Adrenal gland (tissue), 9 donors: ENCODE measurements at regions not wholly inside any gene's neighbourhood (a gene's known extent, or its start where the extent isn't known, plus 50 kb on each side); places are given as distances from the start of the nearest gene placed in this dataset.
"Not testable (repeated sequence)": the region's sequence is repeated elsewhere in the genome, so short reads cannot be mapped to it uniquely, and the experiment has no call there.

Experiments used
- DNase-seq, 7 donors: peaks; one replicate each; pipeline ENCODE4 v3.0.0-alpha.2; 2019 to 2020
- H3K27ac ChIP-seq, 5 donors: fragments of 200-600 bp; sonication (generic) in 4 of 5; 1 replicate in 3 of 5; 2 replicates in 2 of 5; pipeline versions ENCODE4 v1.5.1 to v1.8.0; 2016 to 2020; ENCODE audit warnings: mild to moderate bottlenecking in 1 of 5
- H3K27me3 ChIP-seq: fragments of 200-600 bp; 2 replicates; pipeline ENCODE4 v1.8.0; 2021
- H3K36me3 ChIP-seq, 2 donors: fragments of 200-600 bp; replicated peaks in 1 of 2; 1 replicate in 1 of 2; 2 replicates in 1 of 2; pipeline versions ENCODE4 v1.5.1 to v1.8.0; 2018 to 2022
- H3K4me1 ChIP-seq, 2 donors: fragments of 200-600 bp; replicated peaks in 1 of 2; 1 replicate in 1 of 2; 2 replicates in 1 of 2; pipeline versions ENCODE4 v1.5.1 to v1.8.0; 2018 to 2021
- H3K4me3 ChIP-seq, 4 donors: fragments of 200-600 bp; sonication (generic) in 3 of 4; one replicate each; pipeline ENCODE4 v1.5.1; 2016 to 2018
- H3K9me3 ChIP-seq, 3 donors: fragments of 200-600 bp; sonication (generic) in 1 of 3; replicated peaks in 1 of 3; 1 replicate in 2 of 3; 2 replicates in 1 of 3; pipeline versions ENCODE4 v1.5.1 to v1.8.0; 2016 to 2021
- POLR2A ChIP-seq, 2 donors: fragments of 450-650 bp; IDR thresholded peaks; one replicate each; pipeline ENCODE4 v1.6.1; 2017; ENCODE audit warnings: antibody characterized with exemption in 2 of 2, mild to moderate bottlenecking in 2 of 2, moderate library complexity in 1 of 2
- WGBS, 4 donors: extraction: QIAGEN DNeasy Blood & Tissue Kit in 2 of 4; methylation state at CpG; one replicate each; pipeline versions ENCODE4 v1.1.5 to v1.1.7; 2013 to 2017; 5-methylcytosine and 5-hydroxymethylcytosine counted together
- intact Hi-C, 2 donors: fragments of 100-400 bp; cut with DNase I; formaldehyde crosslinking; loops; one replicate each; pipeline versions ENCODE4 v1.14.1 to v1.15.0; 2022 to 2023
- TF ChIP-seq, protein P1 (sequence below), 6 experiments: fragments of 450-650 bp in 4 of 6; fragments of 200-600 bp in 2 of 6; sonication (generic) in 1 of 6; IDR thresholded peaks; 1 replicate in 5 of 6; 2 replicates in 1 of 6; pipeline versions ENCODE4 v1.5.1 to v1.8.0; 2016 to 2021; ENCODE audit warnings: antibody characterized with exemption in 6 of 6, mild to moderate bottlenecking in 2 of 6, moderate library complexity in 1 of 6
- donor health status: healthy with polysubstance abuse.
- donor health status: Bipolar disorder and iron deficiency.
- donor health status: DM: yes; HTN: yes; CAD: no.
- donor health status: DM: no; HTN: no; CAD: no.
- donor health status: DM: no; HTN: no; CAD: no.

DNA sequence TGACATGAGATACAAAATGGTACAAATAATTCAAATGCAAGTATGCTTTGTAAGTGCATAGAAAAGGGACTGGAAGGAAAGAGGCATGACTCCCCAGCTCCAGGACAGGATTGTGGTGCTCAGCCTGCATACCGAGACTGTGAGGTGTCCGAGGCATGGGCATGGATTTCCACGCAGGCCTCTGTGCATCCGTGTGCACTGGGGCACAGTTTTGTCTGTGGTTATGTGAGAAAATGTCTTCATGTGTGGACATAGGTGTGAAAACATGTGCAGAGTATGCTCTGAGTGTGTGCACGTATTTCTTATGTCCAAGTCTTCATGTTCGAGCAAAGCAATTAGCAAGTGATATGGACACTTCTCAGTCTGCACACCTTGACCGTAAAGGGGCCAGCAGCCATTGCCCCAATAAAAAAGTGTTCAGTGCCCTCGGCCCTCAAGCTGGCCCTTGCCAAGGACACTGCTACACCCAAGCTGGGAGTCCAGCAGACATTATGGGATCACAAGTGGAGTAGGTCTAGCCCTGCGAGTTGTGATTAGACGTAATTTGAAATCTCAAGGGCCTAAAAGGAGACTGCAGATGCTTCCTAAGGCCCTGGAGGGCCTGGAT, 120.7 kb downstream of the CYP26B1 start:
- intact Hi-C loops, result no loop called here
- no peaks in the 10 kb centered on the region for H3K27me3 ChIP-seq
- no peak overlapping the region for H3K27ac ChIP-seq
- H3K4me1 ChIP-seq, result no peaks in the 10 kb centered on the region
- H3K4me3 ChIP-seq, result no peak overlapping the region
- H3K36me3 ChIP-seq, result no peaks in the 10 kb centered on the region
- TF ChIP-seq, protein P1, sequence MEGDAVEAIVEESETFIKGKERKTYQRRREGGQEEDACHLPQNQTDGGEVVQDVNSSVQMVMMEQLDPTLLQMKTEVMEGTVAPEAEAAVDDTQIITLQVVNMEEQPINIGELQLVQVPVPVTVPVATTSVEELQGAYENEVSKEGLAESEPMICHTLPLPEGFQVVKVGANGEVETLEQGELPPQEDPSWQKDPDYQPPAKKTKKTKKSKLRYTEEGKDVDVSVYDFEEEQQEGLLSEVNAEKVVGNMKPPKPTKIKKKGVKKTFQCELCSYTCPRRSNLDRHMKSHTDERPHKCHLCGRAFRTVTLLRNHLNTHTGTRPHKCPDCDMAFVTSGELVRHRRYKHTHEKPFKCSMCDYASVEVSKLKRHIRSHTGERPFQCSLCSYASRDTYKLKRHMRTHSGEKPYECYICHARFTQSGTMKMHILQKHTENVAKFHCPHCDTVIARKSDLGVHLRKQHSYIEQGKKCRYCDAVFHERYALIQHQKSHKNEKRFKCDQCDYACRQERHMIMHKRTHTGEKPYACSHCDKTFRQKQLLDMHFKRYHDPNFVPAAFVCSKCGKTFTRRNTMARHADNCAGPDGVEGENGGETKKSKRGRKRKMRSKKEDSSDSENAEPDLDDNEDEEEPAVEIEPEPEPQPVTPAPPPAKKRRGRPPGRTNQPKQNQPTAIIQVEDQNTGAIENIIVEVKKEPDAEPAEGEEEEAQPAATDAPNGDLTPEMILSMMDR (IDR thresholded peaks at IDR 0.05), result no peak
- TF ChIP-seq POLR2A (IDR thresholded peaks at IDR 0.05), result no peak
- DNase-seq, result peak in 2 of 7 donors; percentile 2 to 7
- no peaks in the 10 kb centered on the region for H3K9me3 ChIP-seq
- 81 to 94% (median 84%) methylated on average over 9 to 10 of the region's 10 CpGs for WGBS, 4 donors

GRCh38 chr2:72024451-72025175, 123.0 kb downstream of the CYP26B1 start:
- Histone ChIP-seq H3K4me1 (no peaks in the 10 kb centered on the region), H3K27me3 (no peaks in the 10 kb centered on the region), H3K4me3 (no peak overlapping the region), H3K27ac (no peak overlapping the region), H3K36me3 (no peaks in the 10 kb centered on the region), H3K9me3 (no peaks in the 10 kb centered on the region)
- 83 to 86% (median 85%) methylated on average over 16 of the region's 16 CpGs for WGBS, 4 donors
- intact Hi-C loops, result no loop called here
- TF ChIP-seq, protein P1 (IDR thresholded peaks at IDR 0.05), result no peak
- no peak for TF ChIP-seq POLR2A (IDR thresholded peaks at IDR 0.05)
- DNase-seq, result peak in 3 of 7 donors; percentile 10 to 24 (median 11)

DNA sequence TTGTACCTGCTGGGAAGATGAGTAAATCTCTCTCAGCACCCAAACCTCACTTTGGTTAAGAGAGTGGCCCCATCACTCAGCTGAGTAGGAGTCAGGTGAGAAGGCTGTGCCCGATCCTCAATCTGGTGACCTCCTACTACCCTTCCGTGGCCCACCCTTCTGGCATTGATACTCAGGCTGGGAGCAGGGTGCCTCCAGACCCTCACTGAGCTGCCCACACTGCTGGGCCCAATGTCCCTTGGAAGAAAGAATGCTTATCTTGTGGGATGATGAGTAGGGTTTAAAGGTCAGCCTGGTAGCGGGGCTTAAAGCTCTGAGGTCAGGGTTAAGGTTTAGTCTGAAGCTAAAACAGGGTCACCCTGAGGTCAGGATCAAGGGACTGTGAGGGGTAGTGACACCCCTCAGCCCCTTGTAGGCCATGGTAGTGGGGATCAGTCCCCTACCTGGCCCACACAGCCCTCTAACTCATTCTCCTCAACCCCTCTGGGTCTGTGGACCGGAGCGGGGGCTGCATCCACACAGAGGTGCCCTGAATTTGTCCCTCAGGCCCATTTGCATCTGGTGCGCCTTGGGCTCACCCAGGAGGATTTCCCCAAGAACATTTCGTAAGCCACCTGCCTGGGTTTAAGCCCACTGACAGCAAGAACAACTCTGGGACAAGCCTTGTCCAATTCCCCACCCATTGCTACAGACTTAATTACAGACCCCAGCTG, 123.8 kb downstream of the CYP26B1 start:
- WGBS, 4 donors, result 86 to 93% (median 89%) methylated on average over 5 to 7 of the region's 7 CpGs
- no peaks in the 10 kb centered on the region for H3K9me3 ChIP-seq
- TF ChIP-seq POLR2A (IDR thresholded peaks at IDR 0.05), result no peak
- TF ChIP-seq, protein P1 (IDR thresholded peaks at IDR 0.05), result no peak
- no peak overlapping the region for H3K4me3 ChIP-seq
- no peaks in the 10 kb centered on the region for H3K4me1 ChIP-seq
- no peak overlapping the region for H3K27ac ChIP-seq
- no peaks in the 10 kb centered on the region for H3K36me3 ChIP-seq
- no peaks in the 10 kb centered on the region for H3K27me3 ChIP-seq
- intact Hi-C loops, result no loop called here
- DNase-seq, result peak in 3 of 7 donors; percentile 3 to 29 (median 11)

DNA sequence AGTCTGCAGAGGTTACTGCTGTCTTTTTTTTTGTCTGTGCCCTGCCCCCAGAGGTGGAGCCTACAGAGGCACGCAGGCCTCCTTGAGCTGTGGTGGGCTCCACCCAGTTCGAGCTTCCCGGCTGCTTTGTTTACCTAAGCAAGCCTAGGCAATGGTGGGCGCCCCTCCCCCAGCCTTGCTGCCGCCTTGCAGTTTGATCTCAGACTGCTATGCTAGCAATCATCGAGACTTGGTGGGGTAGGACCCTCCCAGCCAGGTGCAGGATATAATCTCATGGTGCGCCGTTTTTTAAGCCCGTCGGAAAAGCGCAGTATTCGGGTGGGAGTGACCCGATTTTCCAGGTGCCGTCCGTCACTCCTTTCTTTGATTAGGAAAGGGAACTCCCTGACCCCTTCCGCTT, 126.3 kb downstream of the CYP26B1 start:
- H3K4me3 ChIP-seq, H3K9me3 ChIP-seq, H3K4me1 ChIP-seq, intact Hi-C loops, H3K27me3 ChIP-seq, H3K36me3 ChIP-seq, H3K27ac ChIP-seq: not testable (repeated sequence)
- WGBS, 4 donors, result 64 to 96% (median 80%) methylated on average over 8 to 14 of the region's 16 CpGs
- peak in 3 of 7 donors; percentile 2 to 27 (median 2) for DNase-seq
